Prostate gland (tissue), 2 donors: ENCODE measurements at regions not wholly inside any gene's neighbourhood (a gene's known extent, or its start where the extent isn't known, plus 50 kb on each side); places are given as distances from the start of the nearest gene placed in this dataset.

ENCODE experiments used
- CTCF ChIP-seq, 4 experiments: fragments of 200-600 bp in 2 of 4; fragments of 450-650 bp in 2 of 4; sonication (generic) in 2 of 4; IDR thresholded peaks; 1 replicate in 3 of 4; 2 replicates in 1 of 4; pipeline ENCODE4 v1.5.1; 2016 to 2019; ENCODE audit warnings: antibody characterized with exemption in 4 of 4, mild to moderate bottlenecking in 2 of 4, moderate library complexity in 2 of 4
- POLR2A ChIP-seq: fragments of 450-650 bp; IDR thresholded peaks from one replicate; pipeline ENCODE4 v1.6.1; 2016; ENCODE audit warnings: antibody characterized with exemption, mild to moderate bottlenecking
- POLR2AphosphoS5 ChIP-seq: sonication (generic); formaldehyde crosslinking; IDR thresholded peaks from one replicate; pipeline ENCODE4 v1.6.1; 2017; ENCODE audit warnings: antibody characterized with exemption

- no peak for TF ChIP-seq CTCF (IDR thresholded peaks at IDR 0.05)
- TF ChIP-seq POLR2A: no peak
- TF ChIP-seq POLR2AphosphoS5: no peak
Observed at GRCh38 chr17:37848690-37849616, 75.3 kb upstream of the TBC1D3K start.
